T-helper 1 cell treated with Interleukin-12 subunit alpha and Interleukin-12 subunit beta and Interleukin-4 antibody, amounts not matched to agents 30 ng/mL and 1 ng/mL, for 36 hours (primary cell): ENCODE measurements at regions not wholly inside any gene's neighbourhood (a gene's known extent, or its start where the extent isn't known, plus 50 kb on each side); places are given as distances from the start of the nearest gene placed in this dataset.
"Not testable (repeated sequence)": the region's sequence is repeated elsewhere in the genome, so short reads cannot be mapped to it uniquely, and the experiment has no call there.

ENCODE experiments used
- intact Hi-C: fragments of 100-400 bp; cut with micrococcal nuclease; formaldehyde crosslinking; loops from one replicate; pipeline ENCODE4 v1.15.1; 2024

DNA sequence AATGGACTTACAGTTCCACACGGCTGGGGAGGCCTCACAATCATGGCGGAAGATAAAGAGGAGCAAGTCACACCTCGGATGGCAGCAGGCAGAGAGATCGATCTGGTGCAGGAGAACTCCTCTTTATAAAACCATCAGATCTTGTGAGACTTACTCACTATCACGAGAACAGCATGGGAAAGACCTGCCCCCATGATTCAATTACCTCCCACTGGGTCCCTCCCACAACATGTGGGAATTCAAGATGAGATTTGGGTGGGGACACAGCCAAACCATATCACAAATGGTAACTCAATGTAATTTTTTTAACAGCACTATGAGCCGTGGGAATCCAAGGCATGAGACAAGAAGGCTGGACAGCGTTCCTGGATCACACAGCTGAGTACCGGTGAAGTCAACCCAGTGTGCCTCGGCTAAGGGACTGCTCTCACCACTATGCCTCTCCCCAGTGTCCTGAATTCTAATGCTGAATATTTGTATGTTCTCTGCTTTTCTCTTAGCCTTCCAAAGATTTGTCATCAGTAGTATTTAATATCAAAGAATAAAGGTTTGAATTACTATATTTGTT lies 84.3 kb downstream of the IRS2 start:
- intact Hi-C loops: not testable (repeated sequence)

GRCh38 chr13:109700176-109700575 lies 86.2 kb downstream of the IRS2 start:
- intact Hi-C loops: no loop called here

- intact Hi-C loops: loop anchor here (5.0 to 10.0 kb wide), 2 partner anchors 78 to 485 kb away; no protein-coding TSS in a partner anchor
Measured at GRCh38 chr13:109699628-109700071, 86.7 kb downstream of the IRS2 start.

GRCh38 chr13:109698779-109699178 lies 87.6 kb downstream of the IRS2 start:
- intact Hi-C loops: loop anchor here (5.0 to 10.0 kb wide), 2 partner anchors 79 to 484 kb away; no protein-coding TSS in a partner anchor

DNA sequence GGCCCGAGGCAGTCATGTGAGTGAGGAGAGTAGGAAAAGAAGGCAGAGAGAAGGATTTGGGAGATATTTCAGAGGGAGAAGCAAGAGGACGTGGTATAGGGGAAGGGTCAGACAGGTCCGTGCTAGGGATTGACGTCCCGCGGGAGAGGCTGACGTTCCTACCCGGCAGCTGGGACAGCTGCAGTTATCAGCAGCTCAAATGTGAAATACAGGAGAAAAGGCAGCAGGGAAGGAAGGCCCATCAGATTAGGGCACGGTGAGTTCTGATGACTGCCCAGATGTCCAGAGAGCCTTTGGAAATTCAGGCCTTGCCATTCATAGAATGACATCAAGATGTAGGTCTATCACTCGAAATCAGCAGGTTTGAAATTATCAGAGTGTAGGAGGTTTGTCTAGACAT lies 88.4 kb downstream of the IRS2 start:
- intact Hi-C loops: loop anchor here (5.0 to 10.0 kb wide), 2 partner anchors 79 to 483 kb away; no protein-coding TSS in a partner anchor

GRCh38 chr13:109695402-109696190 lies 90.8 kb downstream of the IRS2 start:
- intact Hi-C loops: loop anchor here (5.0 to 10.0 kb wide), 2 partner anchors 82 to 481 kb away; no protein-coding TSS in a partner anchor

DNA sequence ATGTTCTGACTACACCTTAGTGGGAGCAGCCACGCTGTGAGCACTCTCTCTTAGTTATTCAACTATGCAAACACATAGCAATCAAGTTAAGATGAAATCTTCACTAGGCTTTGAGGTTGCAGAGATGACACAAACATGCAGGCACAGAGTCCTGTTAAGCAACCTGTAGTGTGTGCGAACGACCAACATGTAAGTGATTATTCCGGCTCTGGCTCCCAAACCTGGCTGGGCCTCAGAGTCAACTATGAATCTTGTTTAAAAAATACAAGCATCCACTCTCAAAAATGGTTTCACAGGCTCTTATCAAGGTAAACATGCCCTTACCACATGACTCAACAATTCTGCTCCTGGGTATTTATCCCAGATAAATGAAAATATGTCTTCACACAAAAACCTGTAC lies 91.4 kb downstream of the IRS2 start:
- intact Hi-C loops: loop anchor here (5.0 to 10.0 kb wide), 2 partner anchors 82 to 480 kb away; no protein-coding TSS in a partner anchor

GRCh38 chr13:109693213-109693612 lies 93.2 kb downstream of the IRS2 start:
- intact Hi-C loops: loop anchor here (10.0 kb wide), 1 partner anchor 478 kb away; no protein-coding TSS in a partner anchor

GRCh38 chr13:109691689-109692088 lies 94.7 kb downstream of the IRS2 start:
- intact Hi-C loops: loop anchor here (10.0 kb wide), 1 partner anchor 477 kb away; no protein-coding TSS in a partner anchor

DNA sequence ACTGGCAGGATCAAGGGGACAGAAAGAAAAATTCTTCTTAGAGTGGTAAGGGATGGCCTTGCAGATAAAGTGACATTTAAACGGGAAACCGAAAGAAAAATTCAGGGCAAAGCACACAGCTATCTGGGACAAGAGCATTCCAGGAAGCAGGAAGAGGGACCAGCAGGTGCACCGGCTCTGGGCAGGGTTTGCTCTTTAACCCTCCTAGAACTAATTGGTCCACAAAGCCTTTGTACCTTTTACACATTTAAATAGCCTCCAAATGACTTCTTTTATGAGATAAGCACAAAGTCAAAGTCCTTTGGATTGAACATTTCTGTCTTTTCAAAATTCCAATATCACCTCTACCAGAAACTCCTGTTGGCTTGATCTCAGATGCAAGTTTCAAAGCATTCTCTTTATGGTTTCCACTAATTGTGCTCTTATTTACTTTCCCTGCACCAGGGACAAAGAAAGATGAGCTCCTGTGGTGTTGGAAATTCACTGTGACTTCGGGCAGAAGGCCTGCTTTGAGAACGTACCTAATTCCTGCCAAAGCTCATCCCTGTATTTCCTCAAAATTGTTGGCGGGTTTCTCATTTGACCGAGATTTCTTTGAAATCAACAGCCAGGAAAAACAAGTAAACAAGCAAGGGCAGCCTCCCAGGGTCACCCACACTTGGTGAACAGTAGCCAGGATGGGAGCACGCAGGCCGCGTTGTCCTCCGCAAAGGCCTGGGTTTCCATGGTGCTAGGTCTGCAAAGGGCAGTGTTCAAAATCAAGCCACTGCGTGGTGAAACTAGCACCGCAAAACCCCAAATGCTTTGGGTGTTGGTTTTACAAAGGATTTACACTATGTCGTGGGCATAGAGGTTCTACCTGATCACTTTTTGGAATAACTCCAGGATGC lies 98.6 kb downstream of the IRS2 start:
- intact Hi-C loops: no loop called here

DNA sequence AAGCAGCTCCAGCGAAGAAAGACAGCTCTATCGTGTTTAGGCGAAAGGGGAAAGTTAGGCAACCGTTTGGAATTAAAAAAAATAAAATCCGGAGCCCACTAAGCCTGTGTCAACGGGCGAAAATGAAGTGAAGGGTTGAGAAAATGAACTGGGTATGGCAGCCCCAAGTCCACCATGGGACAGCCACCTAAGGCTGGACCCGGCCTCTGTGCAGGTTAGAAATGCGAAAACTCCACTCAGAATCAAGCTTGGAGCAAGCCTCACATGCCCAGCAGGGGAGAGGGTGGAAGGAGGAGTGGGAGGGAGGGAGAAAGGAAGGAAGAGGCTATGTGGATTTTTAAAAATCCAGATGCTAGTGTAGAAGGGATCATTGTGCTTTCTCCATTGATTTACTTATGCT lies 101.2 kb downstream of the IRS2 start:
- intact Hi-C loops: no loop called here

GRCh38 chr13:109684824-109685202 lies 101.6 kb downstream of the IRS2 start:
- intact Hi-C loops: no loop called here

GRCh38 chr13:109684084-109684823 lies 102.1 kb downstream of the IRS2 start:
- intact Hi-C loops: no loop called here

GRCh38 chr13:109682534-109683244 lies 103.7 kb downstream of the IRS2 start:
- intact Hi-C loops: no loop called here

DNA sequence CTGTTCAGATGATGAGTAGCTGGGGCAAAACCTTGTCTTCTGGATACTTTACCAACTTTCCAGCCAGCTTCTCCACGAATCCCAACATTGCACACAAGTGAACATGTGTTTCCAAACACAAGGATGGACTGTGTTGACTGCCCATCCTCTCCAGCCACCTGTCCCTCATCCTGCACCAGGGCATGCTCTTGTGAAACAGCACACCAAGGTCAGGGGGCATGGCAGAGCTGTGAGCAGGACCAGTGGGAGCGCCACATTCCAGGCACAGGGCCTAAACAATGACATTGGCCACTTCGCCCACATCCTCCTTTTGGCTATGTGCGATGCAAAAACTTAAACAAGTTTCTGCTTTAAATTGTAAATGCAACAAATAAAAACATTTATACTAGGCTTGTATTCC lies 105.5 kb downstream of the IRS2 start:
- intact Hi-C loops: no loop called here

GRCh38 chr13:109680288-109680687 lies 106.1 kb downstream of the IRS2 start:
- intact Hi-C loops: no loop called here

- intact Hi-C loops: no loop called here
Measured at GRCh38 chr13:109678459-109678858, 107.9 kb downstream of the IRS2 start.

- intact Hi-C loops: no loop called here
Measured at GRCh38 chr13:109677206-109677605, 109.2 kb downstream of the IRS2 start.

DNA sequence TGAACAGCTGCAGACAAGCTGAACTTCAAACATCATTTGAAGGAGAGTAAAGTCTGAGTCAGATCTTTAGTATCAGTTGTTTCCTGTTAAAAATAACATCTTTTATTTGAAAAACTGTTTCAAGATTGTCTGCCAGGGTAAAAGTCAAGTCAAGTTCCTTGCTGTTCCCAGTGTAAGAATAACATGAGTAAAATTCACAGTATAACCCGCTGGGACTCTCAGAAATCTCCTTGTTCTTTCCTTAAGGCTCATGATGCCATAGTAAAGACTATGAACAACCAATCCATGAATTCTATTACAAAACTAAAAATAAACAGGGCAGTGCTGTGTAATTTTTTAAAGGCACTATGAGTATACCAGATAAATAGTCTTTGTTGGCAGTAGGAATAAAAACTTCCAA lies 112.9 kb downstream of the IRS2 start:
- intact Hi-C loops: no loop called here

DNA sequence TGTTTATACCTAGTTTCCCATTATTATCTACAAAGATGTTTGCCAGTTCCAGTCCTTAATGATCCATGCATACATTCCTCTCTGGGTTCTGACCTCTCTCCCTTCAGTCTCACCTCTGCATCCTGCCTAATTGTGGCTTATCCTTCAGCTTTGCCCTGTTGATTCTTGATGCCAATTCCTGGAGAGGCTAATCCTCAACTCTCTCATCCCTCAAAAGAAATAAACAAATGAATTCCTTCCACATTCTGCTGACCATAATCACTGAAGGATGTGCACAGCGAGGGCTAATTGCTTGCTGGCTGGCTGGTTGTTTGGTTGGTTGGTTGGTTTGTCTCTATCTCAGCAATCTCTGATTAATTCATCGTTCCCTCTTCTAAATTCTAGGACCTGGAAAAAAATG lies 113.8 kb downstream of the IRS2 start:
- intact Hi-C loops: no loop called here
